Esophagus squamous epithelium (tissue), 4 donors: ENCODE measurements at regions not wholly inside any gene's neighbourhood (a gene's known extent, or its start where the extent isn't known, plus 50 kb on each side); places are given as distances from the start of the nearest gene placed in this dataset.

Source experiments
- POLR2A ChIP-seq, 4 donors: fragments of 450-650 bp; IDR thresholded peaks; one replicate each; pipeline ENCODE4 v1.6.1; 2017; ENCODE audit warnings: antibody characterized with exemption in 4 of 4, mild to moderate bottlenecking in 4 of 4, moderate library complexity in 3 of 4
- TF ChIP-seq, protein P1 (sequence below), 6 experiments: fragments of 450-650 bp in 4 of 6; fragments of 200-600 bp in 2 of 6; sonication (generic) in 2 of 6; IDR thresholded peaks; one replicate each; pipeline ENCODE4 v1.5.1; 2016 to 2019; ENCODE audit warnings: antibody characterized with exemption in 6 of 6, mild to moderate bottlenecking in 4 of 6, moderate library complexity in 4 of 6

DNA sequence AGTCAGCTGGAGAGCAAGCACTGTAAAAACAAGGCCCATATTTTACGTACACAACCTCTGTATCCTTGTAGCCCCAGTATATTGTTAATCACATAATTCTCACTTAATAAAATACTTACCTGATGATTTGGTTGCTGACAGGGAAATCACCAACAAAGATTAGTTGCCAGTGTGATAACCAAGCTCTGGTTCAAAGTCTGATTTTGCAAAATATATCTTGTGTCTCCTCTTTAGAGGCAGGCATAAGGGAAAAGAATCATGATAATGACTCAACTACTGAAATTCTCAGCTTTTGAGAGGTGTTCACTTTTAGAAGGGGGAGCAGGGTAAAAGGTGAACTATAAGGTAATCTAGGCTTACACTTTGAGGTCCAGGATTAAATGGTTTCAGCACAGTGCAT is 351.1 kb upstream of the CD180 start:
- no peak for TF ChIP-seq POLR2A (IDR thresholded peaks at IDR 0.05)
- TF ChIP-seq, protein P1, sequence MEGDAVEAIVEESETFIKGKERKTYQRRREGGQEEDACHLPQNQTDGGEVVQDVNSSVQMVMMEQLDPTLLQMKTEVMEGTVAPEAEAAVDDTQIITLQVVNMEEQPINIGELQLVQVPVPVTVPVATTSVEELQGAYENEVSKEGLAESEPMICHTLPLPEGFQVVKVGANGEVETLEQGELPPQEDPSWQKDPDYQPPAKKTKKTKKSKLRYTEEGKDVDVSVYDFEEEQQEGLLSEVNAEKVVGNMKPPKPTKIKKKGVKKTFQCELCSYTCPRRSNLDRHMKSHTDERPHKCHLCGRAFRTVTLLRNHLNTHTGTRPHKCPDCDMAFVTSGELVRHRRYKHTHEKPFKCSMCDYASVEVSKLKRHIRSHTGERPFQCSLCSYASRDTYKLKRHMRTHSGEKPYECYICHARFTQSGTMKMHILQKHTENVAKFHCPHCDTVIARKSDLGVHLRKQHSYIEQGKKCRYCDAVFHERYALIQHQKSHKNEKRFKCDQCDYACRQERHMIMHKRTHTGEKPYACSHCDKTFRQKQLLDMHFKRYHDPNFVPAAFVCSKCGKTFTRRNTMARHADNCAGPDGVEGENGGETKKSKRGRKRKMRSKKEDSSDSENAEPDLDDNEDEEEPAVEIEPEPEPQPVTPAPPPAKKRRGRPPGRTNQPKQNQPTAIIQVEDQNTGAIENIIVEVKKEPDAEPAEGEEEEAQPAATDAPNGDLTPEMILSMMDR (IDR thresholded peaks at IDR 0.05), result no peak
